EH (cell line): ENCODE measurements at regions not wholly inside any gene's neighbourhood (a gene's known extent, or its start where the extent isn't known, plus 50 kb on each side); places are given as distances from the start of the nearest gene placed in this dataset.
"Not testable (repeated sequence)": the region's sequence is repeated elsewhere in the genome, so short reads cannot be mapped to it uniquely, and the experiment has no call there.

Experiments used
- DNase-seq: peaks from one replicate; pipeline ENCODE4 v3.0.0-alpha.2; 2015; ENCODE audit warnings: low read depth

DNA sequence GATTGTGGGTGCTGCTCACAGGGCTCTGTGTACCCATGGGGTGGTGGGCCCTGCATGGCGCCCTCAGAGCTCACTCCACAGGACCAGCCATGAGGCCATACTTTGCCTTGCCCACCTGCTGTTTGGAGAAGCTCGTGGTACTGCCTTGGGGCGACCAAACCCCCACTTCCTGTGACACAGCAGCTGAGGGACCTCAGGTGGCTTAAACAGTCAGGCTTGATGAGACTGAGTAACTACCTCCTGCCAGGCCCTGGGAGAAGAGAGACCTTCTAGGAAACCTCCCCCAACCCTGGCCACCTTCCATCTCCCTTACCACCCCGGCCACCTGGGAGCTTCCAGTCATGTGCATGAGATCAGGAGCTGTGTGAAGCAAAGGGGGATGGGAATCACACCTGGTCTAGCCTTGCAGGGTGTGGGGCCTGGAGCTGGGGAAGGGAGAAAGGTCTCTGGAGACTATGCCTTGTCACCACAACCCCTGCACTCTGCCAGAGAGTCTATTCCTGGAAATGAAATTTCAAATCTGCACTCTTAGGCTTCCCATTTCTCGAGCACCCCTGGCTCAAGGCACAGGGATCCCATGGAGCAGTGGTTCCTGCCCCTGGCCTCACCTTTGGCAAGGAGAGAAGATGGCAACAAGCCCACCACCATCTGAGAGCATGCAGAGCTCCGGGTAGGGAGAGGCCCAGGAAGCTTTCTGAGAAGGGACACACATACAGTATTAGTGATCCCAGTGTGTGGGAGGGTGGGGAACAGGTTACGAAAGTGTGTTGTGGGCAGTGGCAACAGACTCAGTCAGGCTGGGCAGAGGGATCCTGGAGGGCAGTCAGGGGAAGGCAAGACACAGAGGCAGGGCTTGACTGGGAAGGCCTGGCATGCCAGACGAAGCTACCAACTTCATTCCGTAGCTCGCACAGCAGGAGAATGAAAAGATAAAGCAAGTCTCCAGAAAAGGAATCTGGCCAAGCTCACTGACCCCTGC is 125.0 kb downstream of the URI1 start:
- DNase-seq, result no peak

DNA sequence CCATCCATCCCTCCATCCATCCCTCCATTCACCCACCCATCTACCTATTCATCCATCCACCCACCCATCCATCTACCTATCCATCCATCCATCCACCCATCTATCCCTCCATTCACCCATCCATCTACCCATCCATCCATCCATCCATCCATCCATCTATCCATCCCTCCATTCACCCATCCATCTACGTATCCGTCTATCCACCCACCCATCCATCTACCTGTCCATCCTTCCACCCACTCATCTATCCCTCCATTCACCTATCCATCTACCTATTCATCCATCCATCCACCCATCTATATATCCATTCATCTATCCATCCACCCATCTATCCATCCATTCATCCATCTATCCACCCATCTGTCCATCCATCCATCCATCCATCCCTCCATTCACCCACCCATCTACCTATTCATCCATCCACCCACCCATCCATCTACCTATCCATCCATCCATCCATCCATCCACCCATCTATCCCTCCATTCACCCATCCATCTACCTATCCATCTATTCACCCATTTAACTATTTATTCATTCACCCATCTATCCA is 126.0 kb downstream of the URI1 start:
- not testable (repeated sequence) for DNase-seq

DNA sequence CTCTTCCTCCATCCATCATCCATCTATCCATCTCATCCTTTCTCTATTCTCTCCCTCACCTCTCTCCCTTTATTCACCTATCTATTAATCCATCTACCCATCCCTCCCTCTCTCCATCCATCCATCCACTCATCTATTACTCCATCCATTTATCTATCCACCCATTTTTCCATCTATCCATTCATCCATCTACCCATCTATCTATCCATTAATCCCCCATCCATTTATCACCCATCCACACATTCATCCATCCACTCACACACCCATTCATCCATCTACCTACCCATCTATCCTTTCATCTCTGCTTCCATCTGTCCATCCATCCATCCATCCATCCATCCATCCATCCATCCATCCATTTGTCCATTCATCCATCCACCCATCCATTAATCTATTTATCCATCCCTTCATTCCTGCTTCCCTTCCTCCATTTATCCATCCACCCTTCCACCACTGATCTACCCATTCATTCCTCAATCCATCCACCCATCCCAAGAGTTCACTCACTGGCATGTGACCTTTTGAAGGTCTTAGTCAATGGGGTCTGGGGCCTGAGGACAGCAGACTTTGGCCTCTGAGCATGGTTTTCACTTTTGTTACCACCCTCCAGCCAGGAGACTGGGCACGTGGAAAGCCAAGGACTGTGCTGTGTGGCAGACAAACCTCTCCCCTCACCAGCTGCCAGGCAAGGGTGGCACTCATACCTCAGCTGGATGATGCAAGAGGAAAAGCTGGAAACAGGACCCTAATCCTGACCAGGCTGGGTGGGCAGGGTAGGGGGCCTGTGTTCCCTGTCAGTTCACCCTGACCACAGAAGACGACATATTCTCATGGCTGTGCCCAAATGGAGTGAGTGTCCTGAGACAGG is 126.7 kb downstream of the URI1 start:
- no peak for DNase-seq

- no peak for DNase-seq
These were observed 127.6 kb downstream of the URI1 start for GRCh38 chr19:30069535-30070197.

DNA sequence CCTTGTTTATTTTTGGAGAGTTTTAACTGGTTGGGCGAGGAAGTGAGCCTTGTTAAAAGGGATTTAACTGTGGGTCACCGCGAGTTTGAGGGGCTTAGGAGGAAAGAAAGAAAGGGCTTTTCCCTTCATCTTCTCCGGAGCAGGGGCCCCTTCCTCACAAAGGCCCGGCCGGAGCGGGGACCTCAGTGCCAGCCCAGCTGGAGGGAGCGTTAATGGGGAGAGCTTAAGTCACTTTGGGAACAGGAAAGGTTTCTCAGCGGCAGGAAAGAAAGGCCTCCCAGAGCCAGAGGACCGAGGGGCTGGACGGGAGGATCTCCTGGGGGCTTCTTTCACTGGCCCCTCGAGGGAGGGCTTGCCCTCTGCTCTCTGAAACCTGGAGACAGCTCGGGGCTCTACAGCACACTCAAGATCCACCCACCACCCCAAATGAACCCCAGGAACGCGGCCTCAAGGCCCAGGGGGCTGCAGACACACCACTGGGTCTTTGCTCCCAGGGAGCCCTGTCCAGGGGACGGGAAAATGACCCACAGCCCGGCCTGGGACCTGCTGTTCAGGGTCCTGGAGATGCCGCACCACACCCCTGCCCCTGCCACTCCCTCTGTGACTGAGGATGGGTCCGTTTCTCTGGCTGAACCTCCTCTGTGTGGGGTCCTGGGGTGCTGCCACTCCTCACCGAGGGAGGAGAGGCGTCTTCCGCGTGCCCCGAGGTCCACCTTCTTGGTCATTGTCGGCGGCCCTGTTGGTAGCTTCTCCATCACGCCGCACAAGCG is 128.3 kb downstream of the URI1 start:
- DNase-seq, result no peak

GRCh38 chr19:30070968-30071632 is 129.1 kb downstream of the URI1 start:
- no peak for DNase-seq

GRCh38 chr19:30071871-30072270 is 129.8 kb downstream of the URI1 start:
- DNase-seq, result no peak

DNA sequence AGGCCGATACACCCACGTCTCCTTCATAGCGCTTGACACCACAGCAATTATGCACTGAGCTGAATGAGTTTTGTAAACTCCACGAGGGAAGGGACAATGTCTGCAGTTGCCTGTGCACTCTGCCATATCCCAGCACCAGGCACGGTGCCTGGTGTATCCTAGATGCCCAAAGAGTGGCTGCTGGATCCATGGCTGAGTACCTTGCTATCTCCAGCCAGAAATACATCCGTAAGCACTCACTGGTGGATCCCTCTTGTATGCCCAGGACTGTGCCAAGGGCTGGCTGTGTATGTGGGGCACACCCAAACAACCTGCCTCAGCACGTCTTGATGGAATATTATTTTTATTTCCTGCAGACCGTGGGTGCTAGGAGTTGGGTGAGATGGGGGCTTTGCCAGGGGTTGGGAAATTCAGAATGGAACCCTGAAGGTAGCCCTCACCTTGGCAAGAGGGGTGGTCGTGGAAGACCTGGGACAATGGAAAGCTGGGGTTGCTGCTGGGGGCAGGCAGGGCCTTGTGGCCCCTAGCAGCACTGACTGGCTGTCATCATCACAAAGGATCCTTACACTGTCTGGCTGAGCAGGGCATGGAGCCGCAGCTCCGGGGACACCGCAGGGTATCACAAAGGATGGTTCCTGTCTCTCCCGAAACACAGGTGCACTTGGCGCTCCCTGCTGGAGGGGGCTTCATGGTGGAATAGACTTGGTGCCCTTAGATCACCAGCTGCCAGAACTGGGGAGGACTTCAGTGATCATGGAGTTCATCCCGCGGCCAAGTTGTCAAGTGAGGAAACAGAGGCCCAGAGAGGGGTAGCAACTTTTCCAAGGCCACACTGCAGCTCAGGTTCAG is 131.3 kb downstream of the URI1 start:
- no peak for DNase-seq

GRCh38 chr19:30074096-30074495 is 132.1 kb downstream of the URI1 start:
- no peak for DNase-seq

DNA sequence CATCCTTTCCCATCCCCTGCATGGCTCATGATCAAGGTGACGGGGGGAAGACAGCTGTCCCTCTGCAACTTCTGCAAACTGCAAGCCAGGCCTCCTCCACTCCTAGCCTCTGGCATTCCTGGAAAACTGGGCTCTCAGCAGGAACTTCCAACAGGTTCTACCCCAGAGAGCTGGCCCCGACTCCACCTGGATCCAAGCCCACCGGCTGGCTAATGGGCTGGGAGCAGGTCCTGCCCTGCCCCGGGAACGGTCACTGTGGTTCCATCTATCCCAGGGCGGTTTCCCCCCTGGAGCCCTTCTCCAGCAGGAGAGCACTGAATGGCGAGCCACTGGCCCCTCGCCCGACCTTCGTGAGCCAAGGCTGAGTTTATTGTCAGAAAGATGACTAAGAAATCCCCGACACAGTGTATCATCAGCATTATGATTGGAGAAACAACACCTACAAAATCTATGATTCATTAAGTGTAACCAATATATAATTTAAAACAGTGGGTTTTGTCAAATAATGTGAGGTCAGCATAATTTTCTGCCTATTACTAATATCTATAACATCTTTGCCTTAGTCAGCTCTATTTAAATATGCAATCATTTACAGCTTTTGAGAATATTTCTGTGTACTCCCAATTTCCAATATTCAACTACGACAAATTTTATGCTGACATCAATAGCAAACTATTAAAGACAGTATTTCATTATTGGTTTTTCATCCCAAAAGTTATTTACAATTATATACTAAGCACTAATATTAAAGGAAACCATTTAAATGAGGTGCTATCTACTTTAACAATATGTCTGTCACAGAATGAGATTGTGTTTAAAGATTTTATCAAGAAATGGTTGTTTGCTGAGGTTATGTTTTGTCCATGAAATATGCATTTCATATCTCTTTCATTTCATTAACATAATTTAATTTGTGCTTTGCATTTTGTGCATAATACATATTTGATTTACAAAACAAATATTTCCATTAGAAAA is 133.0 kb downstream of the URI1 start:
- no peak for DNase-seq

- DNase-seq, result no peak
These were observed 134.1 kb downstream of the URI1 start for GRCh38 chr19:30076101-30076551.

DNA sequence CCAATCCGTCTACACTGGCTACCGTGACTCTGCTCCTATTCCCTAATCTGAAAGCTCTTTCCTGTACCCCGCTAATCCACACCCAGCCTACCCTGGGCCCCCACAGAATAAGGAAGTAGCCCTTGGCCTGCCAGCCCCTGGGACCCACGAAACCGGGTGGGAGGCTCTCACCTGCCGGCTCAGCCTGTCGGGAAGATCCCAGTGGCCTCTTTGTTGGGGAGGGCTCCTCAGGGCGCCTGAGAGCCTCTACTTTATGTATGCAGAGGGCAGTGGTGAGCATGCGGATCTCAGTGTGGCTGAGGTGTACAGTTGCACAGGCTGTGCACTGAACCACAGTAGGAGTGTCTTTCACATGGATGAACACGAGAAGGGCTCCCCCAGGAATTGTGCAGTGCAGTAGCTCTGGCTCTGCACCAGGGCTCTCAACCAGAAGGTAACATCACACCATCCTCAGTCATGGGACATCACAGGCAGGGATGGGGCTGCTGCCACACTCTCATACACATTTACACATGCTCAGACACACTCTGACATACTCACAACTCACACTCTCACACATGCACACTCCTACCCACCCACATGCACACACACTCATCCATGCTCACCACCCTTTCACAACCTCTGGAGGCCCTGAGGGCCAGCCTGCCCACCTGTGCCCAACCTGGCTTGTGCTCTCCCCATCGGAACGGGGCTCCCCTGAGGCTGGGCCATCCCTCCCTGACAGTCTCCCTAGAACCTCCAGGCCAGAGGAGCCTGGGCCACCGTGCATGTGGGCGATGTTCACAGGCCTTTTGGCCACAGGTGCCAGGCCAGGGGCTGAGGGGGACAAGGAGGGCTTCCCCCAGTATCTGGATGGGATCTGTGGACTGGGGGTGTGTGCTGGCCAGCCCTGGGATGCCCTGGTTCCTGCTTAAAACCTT is 135.0 kb downstream of the URI1 start:
- DNase-seq, result no peak

- DNase-seq, result no peak
These were observed 135.9 kb downstream of the URI1 start for GRCh38 chr19:30077851-30078355.

DNA sequence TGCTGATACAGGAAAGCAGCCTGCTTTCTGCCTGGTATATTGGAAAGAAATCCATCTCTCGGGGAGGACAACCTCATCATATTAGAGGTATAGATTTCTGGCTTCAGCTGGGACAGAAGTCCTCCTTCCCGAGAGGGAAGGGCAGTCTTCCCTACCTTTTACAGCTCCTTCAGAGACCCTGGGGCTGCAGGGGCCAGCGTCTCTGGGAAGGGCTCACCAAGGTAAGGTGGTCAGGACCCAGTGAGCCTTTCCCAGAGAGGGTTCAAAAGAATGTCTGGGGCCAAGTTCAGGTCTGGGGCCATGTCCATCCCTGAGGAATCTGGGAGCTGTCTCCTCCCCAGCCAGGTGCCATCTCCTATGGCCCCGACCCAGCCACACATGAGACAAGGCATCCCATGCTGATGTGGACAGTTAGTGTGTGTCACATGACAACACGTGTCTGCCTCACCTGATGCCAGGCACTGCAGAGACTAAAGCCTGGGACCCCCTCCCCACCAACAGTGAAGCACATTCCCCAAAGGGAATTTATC is 136.4 kb downstream of the URI1 start:
- no peak for DNase-seq

GRCh38 chr19:30079200-30079599 is 137.2 kb downstream of the URI1 start:
- DNase-seq, result no peak

- no peak for DNase-seq
These were observed 140.1 kb downstream of the URI1 start for GRCh38 chr19:30082168-30082567.

DNA sequence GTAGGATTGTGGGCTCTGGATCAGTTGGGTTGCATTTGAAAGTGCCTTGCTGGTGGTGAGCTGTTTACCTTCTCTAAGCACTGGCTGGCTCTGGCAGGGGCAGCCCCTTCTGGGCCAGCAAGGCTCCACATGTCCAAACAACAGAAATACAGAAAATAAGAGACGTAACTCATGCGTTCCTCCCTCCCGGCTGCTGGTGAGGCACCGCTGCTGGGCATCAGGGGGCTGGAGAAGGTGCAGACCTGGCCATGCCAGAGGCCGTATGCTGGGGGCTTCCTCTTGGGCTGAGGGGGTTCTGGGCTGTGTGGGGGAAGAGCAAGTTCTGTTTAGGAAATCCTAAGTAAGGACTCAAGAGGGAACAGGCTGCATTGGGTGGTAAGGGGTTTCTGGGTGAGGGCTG is 140.6 kb downstream of the URI1 start:
- DNase-seq, result no peak
